ENCODE measurements at regions not wholly inside any gene's neighbourhood (a gene's known extent, or its start where the extent isn't known, plus 50 kb on each side); places are given as distances from the start of the nearest gene placed in this dataset.

- no peak for TF ChIP-seq CTCF (conservative IDR thresholded peaks at IDR 0.05; ENCODE audit: low read depth, low read length)
Observed at GRCh38 chr5:89904442-89904841, 505.1 kb downstream of the CETN3 start.

GRCh38 chr5:89901983-89902382 is 507.6 kb downstream of the CETN3 start:
- no peak for DNase-seq (ENCODE audit: low read depth)
- no peak for TF ChIP-seq CTCF (conservative IDR thresholded peaks at IDR 0.05; ENCODE audit: low read depth, low read length)
- H3K4me3 ChIP-seq (ENCODE audit: low read depth, low read length): no peak overlapping the region

More at GRCh38 chr5:89904442-89904841, 505.1 kb downstream of the CETN3 start:
- no peak overlapping the region for H3K4me3 ChIP-seq (ENCODE audit: low read depth, low read length)
- DNase-seq (ENCODE audit: low read depth): peak; percentile 1

- DNase-seq (ENCODE audit: low read depth): no peak
- H3K4me3 ChIP-seq (ENCODE audit: low read depth, low read length): no peak overlapping the region
- no peak for TF ChIP-seq CTCF (conservative IDR thresholded peaks at IDR 0.05; ENCODE audit: low read depth, low read length)
Observed at GRCh38 chr5:89901346-89901745, 508.2 kb downstream of the CETN3 start.

GRCh38 chr5:89900346-89900745 is 509.2 kb downstream of the CETN3 start:
- DNase-seq (ENCODE audit: low read depth): no peak
- H3K4me3 ChIP-seq (ENCODE audit: low read depth, low read length): no peak overlapping the region
- no peak for TF ChIP-seq CTCF (conservative IDR thresholded peaks at IDR 0.05; ENCODE audit: low read depth, low read length)

- no peak for DNase-seq (ENCODE audit: low read depth)
- H3K4me3 ChIP-seq (ENCODE audit: low read depth, low read length): no peak overlapping the region
- no peak for TF ChIP-seq CTCF (conservative IDR thresholded peaks at IDR 0.05; ENCODE audit: low read depth, low read length)
Observed at GRCh38 chr5:89899559-89899958, 510.0 kb downstream of the CETN3 start.

GRCh38 chr5:89893546-89893945 is 516.0 kb downstream of the CETN3 start:
- no peak overlapping the region for H3K4me3 ChIP-seq (ENCODE audit: low read depth, low read length)
- DNase-seq (ENCODE audit: low read depth): peak; percentile 10
- no peak for TF ChIP-seq CTCF (conservative IDR thresholded peaks at IDR 0.05; ENCODE audit: low read depth, low read length)

GRCh38 chr5:89885670-89886069 is 523.9 kb downstream of the CETN3 start:
- no peak overlapping the region for H3K4me3 ChIP-seq (ENCODE audit: low read depth, low read length)
- TF ChIP-seq CTCF (conservative IDR thresholded peaks at IDR 0.05; ENCODE audit: low read depth, low read length): no peak
- DNase-seq (ENCODE audit: low read depth): no peak
